Esophagus muscularis mucosa (tissue), 3 donors: ENCODE measurements at regions not wholly inside any gene's neighbourhood (a gene's known extent, or its start where the extent isn't known, plus 50 kb on each side); places are given as distances from the start of the nearest gene placed in this dataset.
"Not testable (repeated sequence)": the region's sequence is repeated elsewhere in the genome, so short reads cannot be mapped to it uniquely, and the experiment has no call there.

Source experiments
- CTCF ChIP-seq, 3 experiments: fragments of 200-600 bp in 2 of 3; fragments of 450-650 bp in 1 of 3; sonication (generic) in 2 of 3; IDR thresholded peaks; one replicate each; pipeline ENCODE4 v1.5.1; 2017 to 2019; ENCODE audit warnings: antibody characterized with exemption in 3 of 3, mild to moderate bottlenecking in 2 of 3, moderate library complexity in 1 of 3
- POLR2AphosphoS5 ChIP-seq, 2 donors: sonication (generic); formaldehyde crosslinking; IDR thresholded peaks; one replicate each; pipeline ENCODE4 v1.6.1; 2017; ENCODE audit warnings: antibody characterized with exemption in 2 of 2

- not testable (repeated sequence) for TF ChIP-seq POLR2AphosphoS5, CTCF (IDR thresholded peaks at IDR 0.05)
Measured at GRCh38 chr6:9126034-9126433, 690.7 kb upstream of the SLC35B3 start.
